H9 (cell line): ENCODE measurements at regions not wholly inside any gene's neighbourhood (a gene's known extent, or its start where the extent isn't known, plus 50 kb on each side); places are given as distances from the start of the nearest gene placed in this dataset.

Experiments
- DNase-seq: peaks from one replicate; pipeline ENCODE4 v3.0.0-alpha.2; 2017
- H2AFZ ChIP-seq: one replicate; pipeline ENCODE4 v1.6.1; 2013; ENCODE audit warnings: mild to moderate bottlenecking, low read length, control low read depth, moderate library complexity
- H2AK5ac ChIP-seq: 2 replicates; pipeline ENCODE4 v1.6.1; 2013; ENCODE audit warnings: low read length, control low read depth, mixed read lengths; ENCODE audit not compliant: insufficient read length
- H2BK120ac ChIP-seq: one replicate; pipeline ENCODE4 v1.6.1; 2013; ENCODE audit warnings: low read depth, mild to moderate bottlenecking, low read length, control low read depth, inconsistent platforms; ENCODE audit not compliant: poor library complexity, severe bottlenecking
- H2BK12ac ChIP-seq: 2 replicates; pipeline ENCODE4 v1.6.1; 2013; ENCODE audit warnings: low read length, control low read depth, mixed read lengths, low read depth; ENCODE audit not compliant: insufficient read length
- H2BK15ac ChIP-seq: 2 replicates; pipeline ENCODE4 v1.6.1; 2013; ENCODE audit warnings: low read depth, low read length, control low read depth
- H2BK20ac ChIP-seq: one replicate; pipeline ENCODE4 v1.6.1; 2013; ENCODE audit warnings: low read depth, mild to moderate bottlenecking, low read length, control low read depth, inconsistent platforms; ENCODE audit not compliant: poor library complexity, severe bottlenecking
- H2BK5ac ChIP-seq: 2 replicates; pipeline ENCODE4 v1.6.1; 2013; ENCODE audit warnings: low read length, control low read depth, mixed read lengths; ENCODE audit not compliant: insufficient read length
- H3K14ac ChIP-seq: 2 replicates; pipeline ENCODE4 v1.6.1; 2013; ENCODE audit warnings: low read length, control low read depth; ENCODE audit not compliant: insufficient read depth
- H3K18ac ChIP-seq: 2 replicates; pipeline ENCODE4 v1.6.1; 2013; ENCODE audit warnings: low read depth, mild to moderate bottlenecking, mixed read lengths, low read length, control low read depth; ENCODE audit not compliant: insufficient read length
- H3K23ac ChIP-seq: 2 replicates; pipeline ENCODE4 v1.6.1; 2013; ENCODE audit warnings: low read length, control low read depth, mixed read lengths, low read depth; ENCODE audit not compliant: insufficient read length
- H3K23me2 ChIP-seq: 2 replicates; pipeline ENCODE4 v1.6.1; 2013; ENCODE audit warnings: low read depth, mild to moderate bottlenecking, mixed read lengths, low read length, control low read depth; ENCODE audit not compliant: insufficient read length, poor library complexity, severe bottlenecking
- H3K27ac ChIP-seq: 2 replicates; pipeline ENCODE4 v1.5.1; 2013; ENCODE audit warnings: low read length, control low read depth, mixed read lengths, low read depth; ENCODE audit not compliant: insufficient read length
- H3K27me3 ChIP-seq: 2 replicates; pipeline ENCODE4 v1.6.1; 2013; ENCODE audit warnings: low read length, control low read depth, inconsistent platforms; ENCODE audit not compliant: insufficient read depth
- H3K4ac ChIP-seq: 2 replicates; pipeline ENCODE4 v1.6.1; 2013; ENCODE audit warnings: low read depth, mild to moderate bottlenecking, control low read depth, inconsistent platforms, low read length, moderate library complexity
- H3K4me1 ChIP-seq: 2 replicates; pipeline ENCODE4 v1.6.1; 2013; ENCODE audit warnings: low read length, control low read depth, inconsistent platforms; ENCODE audit not compliant: insufficient read depth
- H3K4me2 ChIP-seq: 2 replicates; pipeline ENCODE4 v1.6.1; 2013; ENCODE audit warnings: low read length, control low read depth, mixed read lengths; ENCODE audit not compliant: insufficient read length, insufficient read depth
- H3K56ac ChIP-seq: 2 replicates; pipeline ENCODE4 v1.6.1; 2013; ENCODE audit warnings: low read depth, mild to moderate bottlenecking, mixed read lengths, low read length, control low read depth; ENCODE audit not compliant: insufficient read length
- H3K79me1 ChIP-seq: 2 replicates; pipeline ENCODE4 v1.6.1; 2013; ENCODE audit warnings: low read depth, mild to moderate bottlenecking, moderate library complexity, low read length, control low read depth, inconsistent platforms; ENCODE audit not compliant: insufficient read depth, poor library complexity, severe bottlenecking
- H3K79me2 ChIP-seq: 2 replicates; pipeline ENCODE4 v1.6.1; 2013; ENCODE audit warnings: low read length, control low read depth, inconsistent platforms; ENCODE audit not compliant: insufficient read depth
- H3K9ac ChIP-seq: 2 replicates; pipeline ENCODE4 v1.6.1; 2013; ENCODE audit warnings: low read length, control low read depth, mixed read lengths; ENCODE audit not compliant: insufficient read length; ENCODE audit errors: extremely low read depth
- H3K9me3 ChIP-seq: one replicate; pipeline ENCODE4 v1.6.1; 2013; ENCODE audit warnings: low read depth, low read length, inconsistent platforms; ENCODE audit not compliant: control insufficient read depth
- H3T11ph ChIP-seq: one replicate; pipeline ENCODE4 v1.6.1; 2013; ENCODE audit warnings: mild to moderate bottlenecking, low read length, control low read depth, inconsistent platforms
- H4K20me1 ChIP-seq: one replicate; pipeline ENCODE4 v1.6.1; 2013; ENCODE audit not compliant: control insufficient read depth, insufficient read length, insufficient read depth
- H4K5ac ChIP-seq: 2 replicates; pipeline ENCODE4 v1.6.1; 2013; ENCODE audit warnings: low read depth, mild to moderate bottlenecking, mixed read lengths, low read length, control low read depth; ENCODE audit not compliant: insufficient read length
- H4K8ac ChIP-seq: replicated peaks from 2 replicates; pipeline ENCODE4 v1.6.1; 2013; ENCODE audit warnings: low read length, control low read depth, mixed read lengths, low read depth; ENCODE audit not compliant: insufficient read length
- H4K91ac ChIP-seq: 2 replicates; pipeline ENCODE4 v1.6.1; 2013; ENCODE audit warnings: low read depth, mild to moderate bottlenecking, moderate library complexity, mixed read lengths, low read length, control low read depth; ENCODE audit not compliant: insufficient read length
- H3K27ac Mint-ChIP-seq, 3 experiments: 2 replicates in 2 of 3; 3 replicates in 1 of 3; pipeline ENCODE4 v1.8.0; 2020 to 2021; ENCODE audit warnings: mixed read lengths in 3 of 3, mild to moderate bottlenecking in 1 of 3, moderate library complexity in 1 of 3
- H3K27me3 Mint-ChIP-seq: 2 replicates; pipeline ENCODE4 v1.8.0; 2021; ENCODE audit warnings: low read depth, mild to moderate bottlenecking, moderate library complexity, mixed read lengths
- H3K36me3 Mint-ChIP-seq, 3 experiments: 2 replicates in 2 of 3; 3 replicates in 1 of 3; pipeline ENCODE4 v1.8.0; 2020 to 2021; ENCODE audit warnings: low read depth in 3 of 3, mixed read lengths in 3 of 3; ENCODE audit not compliant: insufficient read depth in 1 of 3
- H3K4me1 Mint-ChIP-seq, 2 experiments: 2 replicates each; pipeline ENCODE4 v1.8.0; 2020; ENCODE audit warnings: mixed read lengths in 2 of 2
- H3K4me3 Mint-ChIP-seq, 2 experiments: 2 replicates in 1 of 2; 3 replicates in 1 of 2; pipeline ENCODE4 v1.8.0; 2020 to 2021; ENCODE audit warnings: mild to moderate bottlenecking in 2 of 2, mixed read lengths in 2 of 2, moderate library complexity in 1 of 2
- H3K9me3 Mint-ChIP-seq, 2 experiments: 2 replicates in 1 of 2; 3 replicates in 1 of 2; pipeline ENCODE4 v1.8.0; 2020; ENCODE audit warnings: mild to moderate bottlenecking in 2 of 2, mixed read lengths in 2 of 2, moderate library complexity in 1 of 2
- WGBS: extraction: QIAGEN DNeasy Blood & Tissue Kit; methylation state at CpG from one replicate; pipeline ENCODE4 v1.1.7; 2013; ENCODE audit warnings: missing lambda C conversion rate, low lambda C conversion rate, mixed read lengths; ENCODE audit not compliant: insufficient read length; ENCODE audit errors: extremely low coverage; 5-methylcytosine and 5-hydroxymethylcytosine counted together
- TF ChIP-seq, protein P1 (sequence below): fragments of 200-600 bp; sonication (generic); conservative IDR thresholded peaks from 3 replicates; pipeline ENCODE4 v1.8.0; 2021; ENCODE audit warnings: antibody characterized with exemption, mild to moderate bottlenecking

DNA sequence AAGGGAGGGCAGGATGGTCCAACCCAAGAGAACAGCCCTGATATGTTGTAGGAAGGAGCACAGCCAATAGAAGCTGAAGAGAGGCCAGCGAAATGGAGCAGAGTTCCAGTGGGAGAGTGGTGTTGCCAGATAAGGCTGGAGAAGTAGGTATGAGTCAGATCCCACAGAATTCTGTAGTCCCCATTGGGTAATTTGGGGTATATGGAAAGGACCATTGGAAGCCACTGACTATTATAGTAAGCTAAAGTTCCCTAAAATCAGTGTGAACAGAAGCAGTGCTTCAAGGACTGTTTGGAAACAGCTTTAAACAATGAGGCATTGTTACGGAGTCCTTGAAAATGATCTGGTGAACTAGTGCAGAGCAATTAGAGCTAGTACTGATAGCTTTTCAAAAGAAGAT lies 63.0 kb downstream of the DISP1 start:
- Histone ChIP-seq H2BK5ac (no peak overlapping the region), H2AK5ac (no peak overlapping the region), H3K9ac (no peak overlapping the region), H4K20me1 (no peaks in the 10 kb centered on the region), H3K27ac (no peak overlapping the region), H2BK12ac (no peak overlapping the region), H4K5ac (no peak overlapping the region), H3K14ac (no peak overlapping the region), H3K4me2 (no peak overlapping the region), H3K9me3 (no peaks in the 10 kb centered on the region), H3K18ac (no peak overlapping the region), H2BK120ac (no peak overlapping the region), H3K23ac (no peak overlapping the region), H3K79me2 (no peaks in the 10 kb centered on the region), H3K4ac (no peak overlapping the region), H3K56ac (no peak overlapping the region), H2BK15ac (no peak overlapping the region), H4K91ac (no peak overlapping the region), H3K4me1 (no peaks in the 10 kb centered on the region), H3T11ph (no peak overlapping the region), H3K79me1 (no peaks in the 10 kb centered on the region), H3K27me3 (no peaks in the 10 kb centered on the region), H2BK20ac (no peak overlapping the region), H4K8ac (no peak overlapping the region), H2AFZ (no peak overlapping the region), H3K23me2 (no peaks in the 10 kb centered on the region)
- peak overlapping the region in 2 of 3 experiments; percentile 0 to 26; a peak in 2 of 7 replicates for H3K27ac Mint-ChIP-seq
- H3K36me3 Mint-ChIP-seq = peaks cover 0 to 3% (median 1%) of the 10 kb centered on the region in 3 experiments; a peak in 3 of 7 replicates
- H3K9me3 Mint-ChIP-seq = no peaks in the 10 kb centered on the region; a peak in 1 of 5 replicates
- no CpG with 5 or more reads among the region's 2 CpGs for WGBS
- TF ChIP-seq, protein P1, sequence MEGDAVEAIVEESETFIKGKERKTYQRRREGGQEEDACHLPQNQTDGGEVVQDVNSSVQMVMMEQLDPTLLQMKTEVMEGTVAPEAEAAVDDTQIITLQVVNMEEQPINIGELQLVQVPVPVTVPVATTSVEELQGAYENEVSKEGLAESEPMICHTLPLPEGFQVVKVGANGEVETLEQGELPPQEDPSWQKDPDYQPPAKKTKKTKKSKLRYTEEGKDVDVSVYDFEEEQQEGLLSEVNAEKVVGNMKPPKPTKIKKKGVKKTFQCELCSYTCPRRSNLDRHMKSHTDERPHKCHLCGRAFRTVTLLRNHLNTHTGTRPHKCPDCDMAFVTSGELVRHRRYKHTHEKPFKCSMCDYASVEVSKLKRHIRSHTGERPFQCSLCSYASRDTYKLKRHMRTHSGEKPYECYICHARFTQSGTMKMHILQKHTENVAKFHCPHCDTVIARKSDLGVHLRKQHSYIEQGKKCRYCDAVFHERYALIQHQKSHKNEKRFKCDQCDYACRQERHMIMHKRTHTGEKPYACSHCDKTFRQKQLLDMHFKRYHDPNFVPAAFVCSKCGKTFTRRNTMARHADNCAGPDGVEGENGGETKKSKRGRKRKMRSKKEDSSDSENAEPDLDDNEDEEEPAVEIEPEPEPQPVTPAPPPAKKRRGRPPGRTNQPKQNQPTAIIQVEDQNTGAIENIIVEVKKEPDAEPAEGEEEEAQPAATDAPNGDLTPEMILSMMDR = no peak
- no peaks in the 10 kb centered on the region; the same call in 1 of the 2 replicates for H3K27me3 Mint-ChIP-seq
- H3K4me1 Mint-ChIP-seq = peaks cover 6 to 12% of the 10 kb centered on the region in 2 experiments
- H3K4me3 Mint-ChIP-seq = no peak overlapping the region
- no peak for DNase-seq
